Fibroblast of mammary gland (primary cell): ENCODE measurements at regions not wholly inside any gene's neighbourhood (a gene's known extent, or its start where the extent isn't known, plus 50 kb on each side); places are given as distances from the start of the nearest gene placed in this dataset.

ENCODE experiments used
- DNase-seq: peaks from one replicate; pipeline ENCODE4 v3.0.0-alpha.2; 2010; ENCODE audit warnings: low read depth
- H3K4me3 ChIP-seq: 2 replicates; pipeline ENCODE4 v1.5.1; 2011; ENCODE audit warnings: low read depth, mild to moderate bottlenecking, low read length, moderate library complexity; ENCODE audit not compliant: control insufficient read depth
- TF ChIP-seq, protein P1 (sequence below): conservative IDR thresholded peaks from 2 replicates; pipeline ENCODE4 v1.5.1; 2011; ENCODE audit warnings: low read depth, low read length, inconsistent platforms; ENCODE audit not compliant: control insufficient read depth, insufficient read depth

DNA sequence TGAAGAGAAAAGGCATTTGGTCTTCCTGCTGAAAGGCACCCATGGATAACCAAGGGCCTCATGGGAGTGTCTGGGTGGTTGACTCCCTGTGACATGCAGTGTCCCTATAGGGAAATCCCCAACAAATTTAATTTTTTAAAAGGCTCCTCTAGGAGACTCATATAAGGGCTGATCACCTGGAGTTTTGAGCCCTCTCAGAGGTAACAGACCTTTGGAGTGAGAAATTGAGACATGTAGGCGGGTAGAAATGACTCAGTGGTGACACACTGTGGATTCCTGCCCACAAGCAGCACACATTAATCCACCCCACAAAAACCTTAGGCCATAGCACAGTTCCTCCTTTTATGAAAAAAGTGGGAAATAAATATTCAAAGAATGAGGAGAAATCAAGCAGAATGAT is 557.0 kb upstream of the CNTNAP5 start:
- no peak overlapping the region for H3K4me3 ChIP-seq
- TF ChIP-seq, protein P1, sequence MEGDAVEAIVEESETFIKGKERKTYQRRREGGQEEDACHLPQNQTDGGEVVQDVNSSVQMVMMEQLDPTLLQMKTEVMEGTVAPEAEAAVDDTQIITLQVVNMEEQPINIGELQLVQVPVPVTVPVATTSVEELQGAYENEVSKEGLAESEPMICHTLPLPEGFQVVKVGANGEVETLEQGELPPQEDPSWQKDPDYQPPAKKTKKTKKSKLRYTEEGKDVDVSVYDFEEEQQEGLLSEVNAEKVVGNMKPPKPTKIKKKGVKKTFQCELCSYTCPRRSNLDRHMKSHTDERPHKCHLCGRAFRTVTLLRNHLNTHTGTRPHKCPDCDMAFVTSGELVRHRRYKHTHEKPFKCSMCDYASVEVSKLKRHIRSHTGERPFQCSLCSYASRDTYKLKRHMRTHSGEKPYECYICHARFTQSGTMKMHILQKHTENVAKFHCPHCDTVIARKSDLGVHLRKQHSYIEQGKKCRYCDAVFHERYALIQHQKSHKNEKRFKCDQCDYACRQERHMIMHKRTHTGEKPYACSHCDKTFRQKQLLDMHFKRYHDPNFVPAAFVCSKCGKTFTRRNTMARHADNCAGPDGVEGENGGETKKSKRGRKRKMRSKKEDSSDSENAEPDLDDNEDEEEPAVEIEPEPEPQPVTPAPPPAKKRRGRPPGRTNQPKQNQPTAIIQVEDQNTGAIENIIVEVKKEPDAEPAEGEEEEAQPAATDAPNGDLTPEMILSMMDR, result no peak
- DNase-seq, result peak; percentile 1

DNA sequence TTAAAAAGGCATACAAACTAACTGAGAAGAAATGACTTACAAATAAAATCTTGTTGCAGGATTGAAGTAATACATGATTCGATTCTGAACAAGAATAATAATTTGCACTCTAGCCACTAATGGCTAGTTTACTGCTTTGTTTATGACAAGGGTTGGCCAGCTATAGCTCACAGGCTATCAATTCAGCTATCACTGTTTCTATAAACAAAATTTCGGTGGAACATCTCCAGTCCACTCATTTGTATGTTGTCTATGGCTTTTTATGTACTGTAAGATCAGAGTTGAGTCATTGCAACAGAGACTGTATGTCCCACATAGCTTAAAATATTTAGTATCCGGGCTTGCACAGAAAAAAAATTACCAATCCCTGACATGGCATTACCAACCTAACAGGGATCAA is 543.7 kb upstream of the CNTNAP5 start:
- H3K4me3 ChIP-seq, result no peak overlapping the region
- no peak for DNase-seq
- TF ChIP-seq, protein P1, result no peak

DNA sequence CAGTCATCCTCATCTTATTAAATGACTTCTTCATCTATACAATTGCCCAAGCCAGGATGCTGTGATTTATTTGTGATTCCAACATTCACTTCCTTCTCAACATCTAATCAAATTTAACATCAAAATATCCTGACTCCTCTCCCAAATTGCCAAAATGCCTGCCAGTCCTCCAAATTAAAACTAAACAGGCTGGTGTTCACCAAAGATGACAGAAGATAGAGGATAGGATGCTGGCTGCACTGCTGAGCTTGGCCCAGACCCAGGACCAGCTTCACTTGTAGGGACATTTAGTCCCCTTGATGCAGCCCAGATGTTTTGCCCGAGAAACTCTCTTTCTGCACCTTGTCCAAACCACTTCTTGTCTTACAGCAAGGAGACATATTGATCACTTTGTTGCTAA is 540.0 kb upstream of the CNTNAP5 start:
- TF ChIP-seq, protein P1, result no peak
- no peak for DNase-seq
- H3K4me3 ChIP-seq, result no peak overlapping the region

DNA sequence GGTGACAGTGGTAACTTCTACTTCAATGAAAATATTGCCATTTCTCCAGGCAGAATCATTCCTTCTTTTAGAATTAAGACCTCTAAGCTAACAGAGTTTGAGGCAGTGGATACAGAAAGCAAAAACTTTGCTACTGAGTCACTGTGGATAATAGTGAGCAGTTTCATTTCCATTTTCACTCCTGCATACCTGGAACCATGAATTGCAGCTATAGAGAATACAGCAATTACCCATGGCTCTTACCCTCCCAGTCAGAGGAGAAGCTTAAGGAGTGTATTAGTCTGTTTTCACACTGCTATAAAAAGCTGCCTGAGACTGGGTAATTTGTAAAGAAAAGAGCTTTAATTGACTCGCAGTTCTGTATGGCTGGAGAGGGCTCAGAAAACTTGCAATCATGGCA is 531.4 kb upstream of the CNTNAP5 start:
- TF ChIP-seq, protein P1, result no peak
- no peak for DNase-seq
- no peak overlapping the region for H3K4me3 ChIP-seq

DNA sequence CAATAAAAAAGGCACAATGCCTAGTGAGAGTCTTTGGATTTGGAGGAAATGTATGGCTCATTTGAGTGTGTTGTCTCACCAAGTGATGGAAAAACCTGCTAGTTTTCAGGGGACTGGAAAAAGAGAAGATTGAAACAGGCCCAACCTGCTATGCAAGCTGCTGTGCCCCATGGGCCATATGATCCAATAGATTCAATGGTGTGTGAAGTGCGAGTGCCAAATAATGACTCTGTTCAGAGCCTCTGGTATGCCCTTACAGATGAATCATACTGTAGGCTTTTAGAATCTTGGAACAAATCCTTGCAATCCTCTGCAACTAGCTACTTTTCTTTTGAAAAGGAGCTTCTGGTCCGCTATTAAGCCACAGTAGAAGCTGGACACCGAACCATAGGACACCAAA is 529.8 kb upstream of the CNTNAP5 start:
- H3K4me3 ChIP-seq, result no peak overlapping the region
- DNase-seq, result peak; percentile 19
- TF ChIP-seq, protein P1, result no peak

DNA sequence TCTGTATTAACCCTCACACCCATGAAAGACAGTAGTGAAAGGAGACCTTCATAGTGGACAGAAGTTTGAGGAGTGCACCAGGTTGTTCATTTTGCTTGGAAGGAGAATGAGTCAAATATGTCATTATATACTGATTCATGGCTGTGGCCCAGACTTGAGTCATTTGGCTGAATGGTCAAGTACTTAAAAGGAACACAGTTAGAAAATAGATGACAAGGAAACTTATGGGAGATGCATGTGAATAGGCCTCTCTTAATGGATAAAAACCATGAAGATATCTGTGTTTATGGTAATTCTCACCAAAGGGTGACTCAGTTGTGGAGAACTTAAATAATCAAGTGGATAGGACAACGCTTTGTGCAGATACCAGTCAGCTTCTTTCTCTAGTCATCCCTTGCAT is 524.7 kb upstream of the CNTNAP5 start:
- no peak overlapping the region for H3K4me3 ChIP-seq
- TF ChIP-seq, protein P1, result no peak
- peak; percentile 52 for DNase-seq

DNA sequence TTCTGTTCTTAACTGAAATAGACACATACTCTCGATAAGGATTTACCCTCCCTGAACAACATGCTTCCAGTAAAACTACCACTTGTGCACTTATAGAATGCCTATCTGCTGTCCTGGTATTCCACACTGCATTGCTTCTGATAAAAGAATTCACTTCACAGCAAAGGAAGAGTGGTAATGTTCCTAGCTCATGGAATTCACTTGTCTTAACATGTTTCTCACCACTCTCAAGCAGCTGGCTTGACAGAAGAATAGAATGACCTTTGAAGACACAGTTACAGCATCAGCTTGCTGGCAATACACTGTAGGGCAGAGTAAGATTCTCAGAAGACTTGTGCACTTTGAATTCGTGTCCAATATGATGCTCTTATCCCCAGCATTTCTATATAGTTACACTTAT is 524.1 kb upstream of the CNTNAP5 start:
- TF ChIP-seq, protein P1, result no peak
- DNase-seq, result no peak
- H3K4me3 ChIP-seq, result no peak overlapping the region
